NCI-H1694 (cell line): ENCODE measurements at regions not wholly inside any gene's neighbourhood (a gene's known extent, or its start where the extent isn't known, plus 50 kb on each side); places are given as distances from the start of the nearest gene placed in this dataset.
"Not testable (repeated sequence)": the region's sequence is repeated elsewhere in the genome, so short reads cannot be mapped to it uniquely, and the experiment has no call there.

Source experiments
- DNase-seq: peaks from one replicate; lab custom pipeline; 2025; lab: John Stamatoyannopoulos, UW

- DNase-seq = no peak
Measured at GRCh38 chr3:182626484-182627467, 166.5 kb upstream of the ATP11B start.

GRCh38 chr3:182628531-182628930 is 164.8 kb upstream of the ATP11B start:
- DNase-seq = no peak

DNA sequence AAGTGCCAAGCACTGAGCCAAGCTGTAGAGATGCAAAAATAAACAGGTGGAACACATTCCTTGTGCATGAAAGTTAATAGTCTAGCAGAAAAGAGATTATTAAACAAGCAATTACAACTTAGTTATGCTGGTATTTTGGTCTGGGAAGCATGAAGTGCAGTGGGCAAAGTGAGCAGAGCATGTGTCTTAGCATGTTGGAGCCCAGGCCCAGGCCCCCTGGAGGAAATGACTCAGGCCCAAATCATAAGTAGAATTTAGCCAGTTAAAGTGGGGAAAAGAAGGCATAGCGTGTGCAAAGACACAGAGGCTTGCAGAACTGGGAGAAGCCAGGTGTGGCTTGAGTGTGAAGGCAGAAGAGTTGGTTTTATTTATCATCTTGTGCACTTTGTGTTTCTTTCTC is 163.8 kb upstream of the ATP11B start:
- no peak for DNase-seq

DNA sequence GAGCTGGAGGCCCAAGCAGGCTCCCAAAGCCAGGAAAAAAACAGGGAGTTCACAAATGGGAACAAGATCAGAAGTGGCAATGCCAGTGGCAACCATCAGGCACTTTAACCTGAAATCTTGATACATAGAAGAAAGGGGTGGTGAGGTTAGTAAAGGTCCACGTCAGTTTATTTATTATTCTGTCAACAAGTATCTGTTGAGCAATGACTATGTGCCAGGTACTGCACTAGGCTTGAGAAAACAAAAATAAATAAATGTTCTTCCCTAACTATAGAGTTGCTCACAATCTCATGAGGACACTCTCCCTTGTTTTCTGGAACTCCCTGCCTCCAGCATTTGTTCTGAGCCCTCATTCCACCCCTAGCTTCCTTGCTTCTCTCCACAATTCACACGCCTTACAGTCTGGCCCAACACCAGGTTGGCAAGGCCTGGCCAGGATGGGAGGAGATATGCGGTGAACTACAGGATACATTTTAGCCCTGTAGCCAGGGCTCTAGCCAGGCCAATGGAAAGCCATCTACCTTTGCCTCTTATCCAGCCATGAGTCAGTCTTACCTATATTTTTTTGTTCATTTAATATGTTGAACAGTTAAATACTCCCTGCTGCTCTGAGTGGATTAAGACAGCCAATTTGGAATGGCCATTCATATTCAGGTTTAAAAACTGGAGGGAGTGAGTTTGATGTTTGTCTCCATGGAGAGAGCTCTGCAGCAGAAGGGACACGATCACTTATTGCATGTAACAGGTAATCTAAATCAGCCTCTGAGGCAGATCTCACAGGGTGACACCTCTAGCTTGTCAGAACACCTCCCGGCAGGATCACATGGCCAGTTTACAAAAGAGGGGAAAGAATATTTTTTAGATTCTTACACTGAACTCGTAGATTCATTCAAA is 161.9 kb upstream of the ATP11B start:
- DNase-seq = no peak

DNA sequence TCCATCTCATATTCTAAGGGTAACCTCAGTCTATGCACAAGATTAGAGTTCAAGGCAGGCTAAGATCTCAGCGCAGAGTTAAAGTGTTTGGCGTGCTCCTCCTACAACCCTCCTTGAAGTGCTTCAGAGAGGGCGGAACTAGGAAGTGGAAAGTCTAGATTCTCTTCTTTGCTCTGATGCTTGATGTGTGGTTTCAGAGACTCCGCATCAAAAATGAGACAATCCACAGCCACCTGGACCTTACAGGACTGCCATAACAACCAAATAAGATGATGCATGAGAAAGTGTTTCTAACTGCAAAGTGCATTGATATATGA is 161.3 kb upstream of the ATP11B start:
- DNase-seq = no peak

DNA sequence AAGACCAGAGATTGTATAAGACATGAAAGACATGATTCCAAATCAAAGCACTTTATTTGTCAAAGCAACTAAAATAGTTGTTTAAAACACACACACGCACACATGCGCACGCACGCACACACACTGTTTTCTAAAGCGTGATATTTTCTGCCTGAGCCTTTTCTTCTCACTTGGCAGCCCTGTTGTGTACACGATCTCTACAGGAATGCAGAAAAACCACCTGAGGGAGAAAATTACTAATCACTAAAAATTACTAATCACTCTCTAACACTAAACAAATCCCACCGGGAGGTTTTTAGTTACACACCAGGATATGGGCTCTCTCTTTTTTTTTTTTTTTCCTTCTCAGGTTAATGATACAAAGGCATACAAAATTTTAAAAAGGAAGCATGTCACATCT is 160.1 kb upstream of the ATP11B start:
- DNase-seq = no peak

GRCh38 chr3:182636646-182637045 is 156.7 kb upstream of the ATP11B start:
- no peak for DNase-seq

- DNase-seq = no peak
Measured at GRCh38 chr3:182637350-182638110, 155.8 kb upstream of the ATP11B start.

GRCh38 chr3:182644013-182644412 is 149.3 kb upstream of the ATP11B start:
- no peak for DNase-seq

GRCh38 chr3:182644790-182645433 is 148.4 kb upstream of the ATP11B start:
- DNase-seq = no peak

DNA sequence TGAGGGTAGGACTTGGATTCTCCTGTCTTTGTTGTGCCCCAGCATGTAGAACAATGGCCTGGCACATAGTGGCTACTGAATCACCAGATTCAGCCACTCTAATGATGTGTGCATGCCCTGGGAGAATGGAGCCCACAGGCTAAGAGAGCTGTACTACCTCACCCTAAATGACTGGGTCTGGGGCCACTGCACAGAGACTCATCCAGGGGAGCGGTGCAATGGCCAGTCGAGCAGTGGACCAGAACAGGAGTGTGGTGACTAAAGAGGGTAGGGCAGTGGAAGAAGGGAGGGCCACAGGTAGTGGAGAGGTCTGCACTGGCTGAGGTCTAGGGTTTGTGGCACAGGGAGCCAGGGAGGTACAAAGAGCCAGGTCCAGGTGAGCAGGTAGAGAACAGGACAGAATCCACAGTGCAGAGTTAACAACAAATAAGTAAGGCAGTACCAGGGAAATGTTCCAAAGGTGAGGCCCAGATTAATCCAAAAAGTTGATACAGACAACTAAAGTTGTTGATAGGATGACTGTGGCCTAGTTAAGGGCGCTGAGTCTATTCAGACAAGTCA is 142.7 kb upstream of the ATP11B start:
- no peak for DNase-seq

GRCh38 chr3:182651461-182651860 is 141.8 kb upstream of the ATP11B start:
- no peak for DNase-seq

DNA sequence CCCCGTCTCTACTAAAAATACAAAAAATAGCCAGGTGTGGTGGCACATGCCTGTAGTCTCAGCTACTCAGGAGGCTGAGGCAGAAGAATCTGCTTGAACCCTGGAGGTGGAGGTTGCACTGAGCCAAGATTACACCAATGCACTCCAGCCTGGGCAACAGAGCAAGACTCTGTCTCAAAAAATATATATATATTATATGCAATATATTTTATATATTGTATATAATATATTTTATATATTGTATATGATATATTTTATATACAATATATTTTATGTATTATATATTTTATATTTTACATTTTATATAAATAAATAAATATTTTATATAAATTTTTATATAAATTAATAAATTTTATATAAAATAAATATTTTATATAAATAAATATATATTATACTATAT is 140.2 kb upstream of the ATP11B start:
- DNase-seq = not testable (repeated sequence)

GRCh38 chr3:182668541-182668940 is 124.8 kb upstream of the ATP11B start:
- no peak for DNase-seq

DNA sequence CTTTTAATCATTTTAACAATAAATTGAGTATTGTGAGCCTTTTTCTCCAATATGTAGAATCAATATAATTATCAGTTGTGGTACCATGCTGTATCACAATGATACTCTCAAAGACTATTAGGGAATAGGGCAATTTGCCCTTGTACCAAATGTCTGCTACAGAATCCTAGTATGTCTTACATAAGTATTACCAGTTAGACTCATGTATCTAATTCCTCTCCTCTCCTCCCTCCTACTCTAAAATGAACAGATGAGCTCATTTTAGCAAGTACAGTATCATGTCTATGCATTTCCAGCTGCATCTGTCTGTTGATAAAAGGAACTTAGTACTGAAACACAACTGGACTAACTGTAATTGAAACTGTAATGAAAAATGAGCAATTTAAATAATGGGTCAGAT is 124.3 kb upstream of the ATP11B start:
- DNase-seq = no peak

DNA sequence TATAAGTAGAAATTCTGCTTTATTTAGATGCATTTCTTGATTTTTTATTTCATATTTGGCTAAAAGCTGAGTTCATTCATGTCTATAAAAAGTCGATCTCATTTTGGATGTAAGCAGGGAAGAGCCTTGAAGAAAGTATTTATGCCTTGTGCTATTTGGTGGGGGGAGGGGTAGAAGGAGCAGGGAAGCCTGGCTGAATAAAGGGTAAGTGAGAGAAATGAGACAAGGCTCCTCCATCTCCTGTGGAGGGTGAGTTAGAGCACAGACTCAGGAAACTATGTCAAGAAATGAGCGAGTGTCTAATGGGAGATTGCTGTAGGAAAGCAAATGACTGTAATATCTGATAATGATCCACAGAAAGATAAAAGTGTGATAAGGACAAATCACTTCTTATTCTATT is 121.8 kb upstream of the ATP11B start:
- no peak for DNase-seq

GRCh38 chr3:182671942-182672341 is 121.4 kb upstream of the ATP11B start:
- DNase-seq = no peak

GRCh38 chr3:182673336-182673735 is 120.0 kb upstream of the ATP11B start:
- no peak for DNase-seq

GRCh38 chr3:182682263-182683241 is 110.8 kb upstream of the ATP11B start:
- DNase-seq = peak; percentile 7

DNA sequence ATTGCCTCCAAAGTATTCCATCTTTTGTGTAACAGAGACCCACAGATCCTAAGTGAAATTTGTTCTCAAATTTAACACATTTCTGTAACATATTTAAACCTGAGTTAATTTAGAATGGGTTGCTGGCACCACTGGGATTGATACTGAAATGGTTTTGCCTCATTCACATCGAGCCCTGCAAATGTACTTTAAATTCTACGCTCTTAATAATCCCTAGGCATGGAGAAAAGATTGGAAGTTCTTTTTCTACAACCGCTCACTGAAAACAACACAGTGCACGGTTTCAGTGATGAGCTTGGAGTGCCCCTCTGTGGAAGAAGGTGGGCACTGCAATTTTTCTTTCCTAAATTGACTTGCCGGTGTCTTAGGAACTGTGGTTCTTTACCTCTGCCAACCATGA is 109.9 kb upstream of the ATP11B start:
- peak; percentile 83 for DNase-seq
